Mesothelial cell of epicardium (in vitro differentiated cells): ENCODE measurements at regions not wholly inside any gene's neighbourhood (a gene's known extent, or its start where the extent isn't known, plus 50 kb on each side); places are given as distances from the start of the nearest gene placed in this dataset.
A peak's percentile ranks its signal among the peaks of the same experiment; 100 is the strongest.

ENCODE experiments used
- DNase-seq, 2 experiments: peaks; one replicate each; pipeline ENCODE4 v3.0.0; 2021; ENCODE audit warnings: low spot score in 2 of 2; ENCODE audit not compliant: unreplicated experiment in 2 of 2
- H3K27ac Mint-ChIP-seq: 2 replicates; pipeline ENCODE4 v1.8.0; 2021; ENCODE audit warnings: mixed read lengths
- H3K27me3 Mint-ChIP-seq: 2 replicates; pipeline ENCODE4 v1.8.0; 2021; ENCODE audit warnings: low read depth, mixed read lengths
- H3K36me3 Mint-ChIP-seq: 2 replicates; pipeline ENCODE4 v1.8.0; 2021; ENCODE audit warnings: mixed read lengths
- H3K4me1 Mint-ChIP-seq: 2 replicates; pipeline ENCODE4 v1.8.0; 2021; ENCODE audit warnings: mixed read lengths
- H3K4me3 Mint-ChIP-seq: 2 replicates; pipeline ENCODE4 v1.8.0; 2021; ENCODE audit warnings: mild to moderate bottlenecking, moderate library complexity, mixed read lengths
- H3K9me3 Mint-ChIP-seq: 2 replicates; pipeline ENCODE4 v1.8.0; 2021; ENCODE audit warnings: mixed read lengths
- TF ChIP-seq, protein P1 (sequence below): fragments of 200-600 bp; sonication (generic); IDR thresholded peaks from one replicate; pipeline ENCODE4 v1.5.0; 2021; ENCODE audit warnings: antibody characterized with exemption; ENCODE audit not compliant: unreplicated experiment

DNA sequence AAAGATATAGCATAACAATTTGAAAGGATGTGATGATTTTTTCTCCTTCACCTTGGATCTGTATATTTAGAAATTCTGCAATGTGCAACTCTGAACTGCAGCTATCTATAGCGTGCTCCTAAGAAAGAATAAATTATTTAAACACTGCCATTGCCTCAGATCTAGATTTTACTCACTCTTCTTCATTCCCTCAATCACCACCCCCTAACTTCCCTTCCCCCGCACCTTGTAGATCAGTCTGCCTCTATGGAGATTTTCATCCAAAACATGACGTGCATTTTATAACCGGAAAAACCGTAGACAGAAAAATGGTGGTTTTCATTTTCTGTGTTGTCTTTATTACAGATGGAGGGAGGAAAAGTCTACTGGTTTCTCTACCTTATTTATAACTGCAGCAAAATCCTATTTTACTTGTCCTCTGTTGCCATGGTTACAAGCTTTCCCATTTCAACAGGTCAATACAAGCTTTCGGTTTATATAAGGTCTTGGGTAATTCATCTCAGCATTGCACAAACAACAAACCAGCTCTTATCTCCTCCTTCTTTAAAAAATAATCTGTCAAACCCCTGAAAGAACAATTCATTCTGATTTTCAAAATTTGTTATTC lies 480.0 kb downstream of the TAF11L14 start:
- H3K4me3 Mint-ChIP-seq: no peak overlapping the region
- no peaks in the 10 kb centered on the region for H3K9me3 Mint-ChIP-seq
- H3K27me3 Mint-ChIP-seq: peaks cover 23% of the 10 kb centered on the region
- H3K4me1 Mint-ChIP-seq: peaks cover 10% of the 10 kb centered on the region
- H3K36me3 Mint-ChIP-seq: no peaks in the 10 kb centered on the region
- TF ChIP-seq, protein P1, sequence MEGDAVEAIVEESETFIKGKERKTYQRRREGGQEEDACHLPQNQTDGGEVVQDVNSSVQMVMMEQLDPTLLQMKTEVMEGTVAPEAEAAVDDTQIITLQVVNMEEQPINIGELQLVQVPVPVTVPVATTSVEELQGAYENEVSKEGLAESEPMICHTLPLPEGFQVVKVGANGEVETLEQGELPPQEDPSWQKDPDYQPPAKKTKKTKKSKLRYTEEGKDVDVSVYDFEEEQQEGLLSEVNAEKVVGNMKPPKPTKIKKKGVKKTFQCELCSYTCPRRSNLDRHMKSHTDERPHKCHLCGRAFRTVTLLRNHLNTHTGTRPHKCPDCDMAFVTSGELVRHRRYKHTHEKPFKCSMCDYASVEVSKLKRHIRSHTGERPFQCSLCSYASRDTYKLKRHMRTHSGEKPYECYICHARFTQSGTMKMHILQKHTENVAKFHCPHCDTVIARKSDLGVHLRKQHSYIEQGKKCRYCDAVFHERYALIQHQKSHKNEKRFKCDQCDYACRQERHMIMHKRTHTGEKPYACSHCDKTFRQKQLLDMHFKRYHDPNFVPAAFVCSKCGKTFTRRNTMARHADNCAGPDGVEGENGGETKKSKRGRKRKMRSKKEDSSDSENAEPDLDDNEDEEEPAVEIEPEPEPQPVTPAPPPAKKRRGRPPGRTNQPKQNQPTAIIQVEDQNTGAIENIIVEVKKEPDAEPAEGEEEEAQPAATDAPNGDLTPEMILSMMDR: no peak
- H3K27ac Mint-ChIP-seq: no peak overlapping the region
- no peak for DNase-seq

DNA sequence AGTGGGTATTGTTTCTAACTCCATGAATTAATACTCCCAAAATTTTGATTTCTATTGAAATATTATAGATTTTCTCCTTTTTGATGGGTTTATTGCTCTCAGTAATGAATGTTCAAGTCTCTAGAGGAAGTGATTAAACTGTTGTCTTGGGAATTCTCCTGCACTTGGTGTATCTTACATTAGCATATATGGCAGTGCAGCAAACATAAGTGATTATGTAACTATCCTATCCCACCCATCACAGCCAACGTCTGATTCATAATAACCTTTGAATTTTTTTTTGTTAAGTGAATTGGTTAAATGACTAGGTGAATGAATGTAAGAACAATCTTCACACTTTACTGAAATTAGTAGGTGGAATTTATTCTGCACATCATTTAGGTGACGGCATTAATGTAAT lies 483.7 kb downstream of the TAF11L14 start:
- Mint-ChIP-seq H3K36me3 (no peaks in the 10 kb centered on the region), H3K27ac (no peak overlapping the region), H3K27me3 (peaks cover 20% of the 10 kb centered on the region), H3K9me3 (peaks cover 11% of the 10 kb centered on the region), H3K4me1 (peaks cover 8% of the 10 kb centered on the region), H3K4me3 (no peak overlapping the region)
- no peak for DNase-seq
- TF ChIP-seq, protein P1: no peak

DNA sequence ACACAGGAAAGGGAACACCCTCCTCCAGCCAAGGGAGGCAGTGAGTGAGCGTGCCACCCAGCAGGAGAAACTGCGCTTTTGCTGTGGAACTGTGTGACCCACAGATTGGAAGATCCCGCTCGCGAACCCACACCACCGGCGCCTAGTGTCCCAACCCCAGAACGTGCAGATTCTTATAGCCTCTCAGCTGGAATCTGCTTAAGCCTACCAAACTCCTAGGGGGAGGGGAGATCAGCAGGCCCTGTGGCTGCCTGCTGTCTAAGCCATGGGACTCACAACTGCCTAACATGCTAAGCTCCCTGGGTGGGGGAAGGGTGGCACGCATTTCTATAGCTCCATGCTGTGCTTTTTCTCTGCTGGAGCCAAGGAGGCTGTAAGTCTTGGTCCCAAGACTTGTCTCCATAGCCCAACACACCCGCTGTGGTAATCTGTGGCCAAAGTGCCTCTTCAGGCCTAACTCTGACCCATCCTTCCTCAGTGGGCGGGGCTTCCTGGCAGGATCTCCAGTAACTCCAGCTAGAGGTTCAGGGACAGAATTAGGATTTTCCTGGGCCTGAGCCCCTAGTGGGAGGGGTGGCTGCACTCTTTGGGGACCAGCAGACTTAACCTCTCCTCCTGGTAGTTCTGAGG lies 485.0 kb downstream of the TAF11L14 start:
- H3K27ac Mint-ChIP-seq: no peak overlapping the region

DNA sequence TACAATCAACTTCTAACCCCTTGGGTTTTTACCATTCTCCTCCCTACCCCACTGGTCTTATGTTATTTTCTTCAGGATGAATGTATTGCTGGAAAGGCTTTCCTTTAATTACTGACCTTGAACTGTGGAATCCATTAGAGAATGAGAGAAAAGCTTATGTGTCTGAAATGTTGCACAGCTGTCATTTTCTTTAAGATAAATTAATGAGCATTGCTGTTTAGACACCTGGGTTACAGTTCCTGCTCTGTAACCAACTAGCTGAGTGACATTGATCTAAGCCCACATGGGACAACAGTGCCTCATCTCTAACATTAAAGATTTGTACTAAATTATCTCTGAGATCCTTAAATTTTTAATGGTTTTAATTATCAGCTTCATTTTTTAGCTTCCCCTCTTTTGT lies 507.0 kb downstream of the TAF11L14 start:
- H3K4me1 Mint-ChIP-seq: peaks cover 2% of the 10 kb centered on the region
- H3K4me3 Mint-ChIP-seq: no peak overlapping the region
- DNase-seq: no peak
- no peak overlapping the region for H3K27ac Mint-ChIP-seq
- no peaks in the 10 kb centered on the region for H3K36me3 Mint-ChIP-seq
- no peaks in the 10 kb centered on the region for H3K27me3 Mint-ChIP-seq
- peaks cover 21% of the 10 kb centered on the region for H3K9me3 Mint-ChIP-seq
- TF ChIP-seq, protein P1: no peak

More for the DNA sequence above, 485.0 kb downstream of the TAF11L14 start:
- H3K4me3 Mint-ChIP-seq: no peak overlapping the region
- H3K9me3 Mint-ChIP-seq: peaks cover 24% of the 10 kb centered on the region
- no peak for DNase-seq
- peaks cover 5% of the 10 kb centered on the region for H3K4me1 Mint-ChIP-seq
- TF ChIP-seq, protein P1: no peak
- no peaks in the 10 kb centered on the region for H3K36me3 Mint-ChIP-seq
- H3K27me3 Mint-ChIP-seq: peaks cover 20% of the 10 kb centered on the region

DNA sequence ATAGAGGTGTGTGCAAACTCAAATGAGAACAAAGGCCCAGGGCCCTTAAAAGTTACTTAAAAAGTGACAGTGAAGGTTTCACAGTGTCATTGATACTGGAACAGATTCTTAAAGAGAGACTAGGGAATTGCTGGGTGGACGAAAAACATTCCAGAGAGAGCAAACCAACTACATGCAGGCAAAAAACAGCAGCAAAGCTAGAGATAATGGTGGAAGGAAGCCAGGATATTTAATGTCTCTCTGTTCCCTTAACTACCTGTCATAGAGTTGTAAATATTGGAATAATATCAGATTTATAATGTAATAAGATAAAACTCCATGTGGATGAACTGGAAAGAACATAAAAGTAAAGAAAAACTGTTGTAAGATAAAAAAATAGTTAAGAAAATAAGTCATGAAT lies 508.6 kb downstream of the TAF11L14 start:
- H3K27me3 Mint-ChIP-seq: no peaks in the 10 kb centered on the region
- TF ChIP-seq, protein P1: no peak
- H3K27ac Mint-ChIP-seq: peak overlapping the region; percentile 27
- no peak overlapping the region for H3K4me3 Mint-ChIP-seq
- H3K9me3 Mint-ChIP-seq: peaks cover 12% of the 10 kb centered on the region
- H3K36me3 Mint-ChIP-seq: no peaks in the 10 kb centered on the region
- no peak for DNase-seq
- H3K4me1 Mint-ChIP-seq: peaks cover 2% of the 10 kb centered on the region
